ENCODE measurements at regions not wholly inside any gene's neighbourhood (a gene's known extent, or its start where the extent isn't known, plus 50 kb on each side); places are given as distances from the start of the nearest gene placed in this dataset.

GRCh38 chr1:113207457-113207856, 134.5 kb downstream of the LRIG2 start:
- TF ChIP-seq FOXM1 (IDR thresholded peaks at IDR 0.05; ENCODE audit: borderline replicate concordance, low read depth) = no peak
- TF ChIP-seq RAD21 (IDR thresholded peaks at IDR 0.05; ENCODE audit: low read depth) = no peak
- TF ChIP-seq TAF1 (IDR thresholded peaks at IDR 0.05; ENCODE audit: low read depth) = no peak
- no peak for TF ChIP-seq REST (IDR thresholded peaks at IDR 0.05; ENCODE audit: low read depth)
- TF ChIP-seq MAX (IDR thresholded peaks at IDR 0.05) = no peak
- TF ChIP-seq CREB1 (IDR thresholded peaks at IDR 0.05; ENCODE audit: low read depth) = no peak
- TF ChIP-seq YY1 (IDR thresholded peaks at IDR 0.05; ENCODE audit: low read depth) = no peak

Measured in Ishikawa (cell line).